GM12878 (cell line): ENCODE measurements at regions not wholly inside any gene's neighbourhood (a gene's known extent, or its start where the extent isn't known, plus 50 kb on each side); places are given as distances from the start of the nearest gene placed in this dataset.

ENCODE experiments used
- ATAC-seq: fragments of 200-7000 bp; cut with Tn5 transposase; 3 replicates; pipeline ENCODE4 v1.9.1; 2020; ENCODE audit warnings: mild to moderate bottlenecking, moderate library complexity
- BruUV-seq: library from RNA; stranded (reverse); fragments of 400-500 nt; replicated peaks from 2 replicates; lab custom pipeline; 2021; lab: Mats Ljungman, UMichigan
- CTCF ChIA-PET: fragments of 300-600 bp; sonication (Branson Sonifier 250); formaldehyde crosslinking; extraction: SDS; loops from one replicate; lab custom pipeline; 2021; ENCODE audit warnings: inconsistent platforms; lab: Yijun Ruan, JAX
- POLR2A ChIA-PET: fragments of 350-600 bp; formaldehyde crosslinking; extraction: SDS; loops from one replicate; lab custom pipeline; 2021; ENCODE audit warnings: inconsistent platforms; lab: Charles Lee
- RAD21 ChIA-PET: fragments of 300-600 bp; sonication (Branson Sonifier 250); formaldehyde crosslinking; loops from one replicate; lab custom pipeline; 2023; ENCODE audit warnings: antibody characterized with exemption; ENCODE audit not compliant: unreplicated experiment; lab: Charles Lee
- SMC1A ChIA-PET: fragments of 300-600 bp; sonication (Branson Sonifier 250); formaldehyde crosslinking; loops from one replicate; lab custom pipeline; 2023; ENCODE audit not compliant: unreplicated experiment, uncharacterized antibody; lab: Charles Lee
- DNase-seq: peaks from one replicate; pipeline ENCODE4 v3.0.0-alpha.2; 2011; ENCODE audit warnings: low read depth, low spot score
- FAIRE-seq: peaks from 3 replicates; lab custom pipeline; 2011; peaks lifted over from hg19 to GRCh38; lab: Jason Lieb, UNC
- H2AFZ ChIP-seq: 2 replicates; pipeline ENCODE4 v1.6.0; 2011; ENCODE audit warnings: low read depth, low read length, control low read depth; ENCODE audit not compliant: control insufficient read depth
- H3K27ac ChIP-seq: 2 replicates; pipeline ENCODE4 v1.5.1; 2011; ENCODE audit warnings: control low read depth; ENCODE audit not compliant: control insufficient read depth, insufficient read depth
- H3K27me3 ChIP-seq, 2 experiments: replicated peaks in 1 of 2; 2 replicates each; pipeline versions ENCODE4 v1.6.0 to v1.6.1; 2011; ENCODE audit warnings: low read length in 1 of 2; ENCODE audit not compliant: control insufficient read depth in 2 of 2, insufficient read depth in 2 of 2
- H3K36me3 ChIP-seq, 2 experiments: 2 replicates each; pipeline ENCODE4 v1.5.1; 2011; ENCODE audit warnings: low read length in 1 of 2; ENCODE audit not compliant: control insufficient read depth in 2 of 2, insufficient read depth in 2 of 2
- H3K4me1 ChIP-seq: 2 replicates; pipeline ENCODE4 v1.6.1; 2011; ENCODE audit warnings: mild to moderate bottlenecking, low read length, moderate library complexity, mixed read lengths; ENCODE audit not compliant: control insufficient read depth, insufficient read depth
- H3K4me2 ChIP-seq: 2 replicates; pipeline ENCODE4 v1.6.0; 2011; ENCODE audit warnings: control low read depth; ENCODE audit not compliant: control insufficient read depth, insufficient read depth
- H3K4me3 ChIP-seq: fragments of 200-600 bp; sonication (generic); 2 replicates; pipeline ENCODE4 v1.5.1; 2016
- H3K79me2 ChIP-seq: 2 replicates; pipeline ENCODE4 v1.6.0; 2011; ENCODE audit warnings: low read length; ENCODE audit not compliant: control insufficient read depth, insufficient read depth
- H3K9ac ChIP-seq: 2 replicates; pipeline ENCODE4 v1.8.0; 2011; ENCODE audit warnings: low read length, control low read depth, mixed read lengths; ENCODE audit not compliant: control insufficient read depth, insufficient read depth
- H3K9me3 ChIP-seq: replicated peaks from 3 replicates; pipeline ENCODE4 v1.5.1; 2011; ENCODE audit warnings: mild to moderate bottlenecking, low read length; ENCODE audit not compliant: control insufficient read depth, insufficient read depth
- H4K20me1 ChIP-seq: 2 replicates; pipeline ENCODE4 v1.6.0; 2011; ENCODE audit not compliant: control insufficient read depth, insufficient read depth
- CHD1 ChIP-seq: IDR thresholded peaks from 2 replicates; pipeline ENCODE4 v1.6.1; 2012; ENCODE audit warnings: low read depth, low read length, improper control_type of control experiment
- CHD2 ChIP-seq: IDR thresholded peaks from 2 replicates; pipeline ENCODE4 v1.6.1; 2011; ENCODE audit warnings: low read depth, low read length, improper control_type of control experiment, borderline replicate concordance
- FOXK2 ChIP-seq: fragments of 450-650 bp; IDR thresholded peaks from 2 replicates; pipeline ENCODE4 v1.6.1; 2017; ENCODE audit warnings: mild to moderate bottlenecking, moderate library complexity
- GABPA ChIP-seq: IDR thresholded peaks from 2 replicates; pipeline ENCODE4 v1.6.1; 2014; ENCODE audit warnings: antibody characterized with exemption, low read depth, mild to moderate bottlenecking, inconsistent platforms
- HCFC1 ChIP-seq: fragments of 150-350 bp; IDR thresholded peaks from 2 replicates; pipeline ENCODE4 v1.6.1; 2014; ENCODE audit warnings: low read length
- JUNB ChIP-seq: IDR thresholded peaks from 2 replicates; pipeline ENCODE4 v1.6.1; 2016; ENCODE audit warnings: antibody characterized with exemption, mild to moderate bottlenecking
- JUND ChIP-seq: IDR thresholded peaks from 2 replicates; pipeline ENCODE4 v1.6.1; 2012; ENCODE audit warnings: low read depth, mild to moderate bottlenecking, low read length, improper control_type of control experiment, moderate library complexity
- MYB ChIP-seq: fragments of 150-350 bp; IDR thresholded peaks from 2 replicates; pipeline ENCODE4 v1.6.1; 2014; ENCODE audit warnings: mild to moderate bottlenecking, low read depth, low read length, borderline replicate concordance
- NRF1 ChIP-seq: conservative IDR thresholded peaks from 2 replicates; pipeline ENCODE4 v1.6.1; 2011; ENCODE audit warnings: mild to moderate bottlenecking, low read depth, low read length, improper control_type of control experiment
- RCOR1 ChIP-seq: conservative IDR thresholded peaks from 2 replicates; pipeline ENCODE4 v1.6.1; 2012; ENCODE audit warnings: low read depth, low read length, improper control_type of control experiment
- SREBF2 ChIP-seq: IDR thresholded peaks from 2 replicates; pipeline ENCODE4 v1.6.1; 2012; ENCODE audit warnings: mild to moderate bottlenecking, low read length
- WGBS: methylation state at CpG from one replicate; pipeline ENCODE4 v1.1.6; 2016; ENCODE audit warnings: low lambda C conversion rate; ENCODE audit not compliant: insufficient replicate concordance, insufficient coverage; ENCODE audit errors: missing lambda C conversion rate; 5-methylcytosine and 5-hydroxymethylcytosine counted together
- in situ Hi-C: fragments of 300-500 bp; cut with MboI; formaldehyde crosslinking; loops from 9 replicates; pipeline ENCODE4 v1.14.3; 2018; ENCODE audit warnings: mixed read lengths
- intact Hi-C: fragments of 100-400 bp; cut with micrococcal nuclease; formaldehyde crosslinking; loops from one replicate; pipeline ENCODE4 v1.14.2; 2022; ENCODE audit not compliant: unreplicated experiment
- TF ChIP-seq, protein P1 (sequence below): fragments of 450-650 bp; IDR thresholded peaks from 2 replicates; pipeline ENCODE4 v1.6.1; 2014; ENCODE audit warnings: mild to moderate bottlenecking
- TF ChIP-seq, protein P2 (sequence below): fragments of 450-650 bp; IDR thresholded peaks from 2 replicates; pipeline ENCODE4 v1.6.1; 2017; ENCODE audit warnings: mild to moderate bottlenecking, moderate library complexity
- TF ChIP-seq, protein P3 (sequence below): fragments of 450-650 bp; IDR thresholded peaks from 2 replicates; pipeline ENCODE4 v1.6.1; 2017; ENCODE audit warnings: mild to moderate bottlenecking

DNA sequence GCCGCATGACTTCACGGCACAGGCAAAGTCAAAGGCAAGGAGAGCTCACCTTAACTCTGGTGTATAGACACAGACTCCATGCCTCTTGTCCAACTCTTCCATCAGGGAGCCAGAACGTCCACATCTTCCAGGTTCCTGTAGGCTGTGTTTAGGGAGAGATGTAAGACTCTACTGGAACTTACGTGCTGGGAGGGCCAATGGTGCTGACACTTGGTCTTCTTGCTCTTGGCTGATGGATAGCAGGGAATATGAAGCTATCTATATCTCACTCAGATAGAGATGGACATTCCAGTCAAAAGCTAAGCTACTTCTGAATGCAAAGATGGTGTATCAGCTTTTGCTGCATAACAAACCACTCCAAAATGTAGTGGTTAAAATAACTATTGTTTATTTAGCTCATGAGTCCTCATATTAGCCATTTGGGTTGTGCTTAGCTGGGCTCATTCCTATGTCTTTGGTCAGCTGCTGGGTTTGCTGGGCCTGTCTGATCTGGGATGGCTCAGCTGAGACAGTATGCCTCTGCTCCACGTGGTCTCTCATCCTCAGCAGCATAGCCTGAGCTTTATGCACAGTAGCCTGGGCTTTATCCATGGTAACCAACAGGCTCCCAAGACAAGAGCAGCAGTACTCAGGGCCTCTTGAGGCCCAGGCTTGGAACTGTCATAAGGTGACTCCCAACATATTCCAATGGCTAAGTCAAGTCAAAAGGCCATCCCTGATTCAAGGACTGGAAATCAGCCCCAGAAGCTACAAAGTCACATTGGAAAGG lies 111.6 kb downstream of the SNX5 start:
- Histone ChIP-seq H3K4me3 (no peak overlapping the region), H3K9me3 (peaks cover 4% of the 10 kb centered on the region; the same call in 2 of the 3 replicates), H3K36me3 (no peaks in the 10 kb centered on the region), H3K9ac (0 out of 2 replicates have a peak overlapping the region, but pooled peaks have one; percentile 17), H3K79me2 (no peaks in the 10 kb centered on the region), H3K27me3 (no peaks in the 10 kb centered on the region), H3K27ac (peak overlapping the region; percentile 85), H3K4me1 (peaks cover 59% of the 10 kb centered on the region), H3K4me2 (peak overlapping the region; percentile 93), H2AFZ (no peak overlapping the region), H4K20me1 (no peaks in the 10 kb centered on the region)
- POLR2A ChIA-PET: interaction anchor here (0.7 to 1.5 kb wide), 3 partner anchors 22 to 36 kb away, joined by 3 to 4 read pairs (median 4); no protein-coding TSS in a partner anchor
- DNase-seq: no peak
- WGBS: 93% methylated on average over 5 of the region's 5 CpGs
- in situ Hi-C loops: no loop called here
- intact Hi-C loops: loop anchor here (2.0 to 5.0 kb wide), 2 partner anchors 40 to 175 kb away; partner anchors contain the start of gene RRBP1
- RAD21 ChIA-PET: interaction anchor here (1.1 to 3.2 kb wide), 12 partner anchors 10 to 352 kb away, joined by 3 to 15 read pairs (median 6); partner anchors contain the start of gene RRBP1
- SMC1A ChIA-PET: interaction anchor here (0.8 to 5.4 kb wide), 13 partner anchors 10 to 263 kb away, joined by 3 to 42 read pairs (median 3); partner anchors contain the start of gene RRBP1
- CTCF ChIA-PET: interaction anchor here (0.7 to 2.5 kb wide), 15 partner anchors 10 to 176 kb away, joined by 3 to 10 read pairs (median 3); partner anchors contain the start of gene RRBP1
- no peak for ATAC-seq
- no peak for FAIRE-seq
- BruUV-seq: no TSS peak
- no peak for TF ChIP-seq RCOR1
- no peak for TF ChIP-seq FOXK2
- no peak for TF ChIP-seq JUNB
- TF ChIP-seq HCFC1: no peak
- TF ChIP-seq, protein P1, sequence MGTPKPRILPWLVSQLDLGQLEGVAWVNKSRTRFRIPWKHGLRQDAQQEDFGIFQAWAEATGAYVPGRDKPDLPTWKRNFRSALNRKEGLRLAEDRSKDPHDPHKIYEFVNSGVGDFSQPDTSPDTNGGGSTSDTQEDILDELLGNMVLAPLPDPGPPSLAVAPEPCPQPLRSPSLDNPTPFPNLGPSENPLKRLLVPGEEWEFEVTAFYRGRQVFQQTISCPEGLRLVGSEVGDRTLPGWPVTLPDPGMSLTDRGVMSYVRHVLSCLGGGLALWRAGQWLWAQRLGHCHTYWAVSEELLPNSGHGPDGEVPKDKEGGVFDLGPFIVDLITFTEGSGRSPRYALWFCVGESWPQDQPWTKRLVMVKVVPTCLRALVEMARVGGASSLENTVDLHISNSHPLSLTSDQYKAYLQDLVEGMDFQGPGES: no peak
- TF ChIP-seq NRF1: no peak
- TF ChIP-seq CHD2: no peak
- TF ChIP-seq, protein P2, sequence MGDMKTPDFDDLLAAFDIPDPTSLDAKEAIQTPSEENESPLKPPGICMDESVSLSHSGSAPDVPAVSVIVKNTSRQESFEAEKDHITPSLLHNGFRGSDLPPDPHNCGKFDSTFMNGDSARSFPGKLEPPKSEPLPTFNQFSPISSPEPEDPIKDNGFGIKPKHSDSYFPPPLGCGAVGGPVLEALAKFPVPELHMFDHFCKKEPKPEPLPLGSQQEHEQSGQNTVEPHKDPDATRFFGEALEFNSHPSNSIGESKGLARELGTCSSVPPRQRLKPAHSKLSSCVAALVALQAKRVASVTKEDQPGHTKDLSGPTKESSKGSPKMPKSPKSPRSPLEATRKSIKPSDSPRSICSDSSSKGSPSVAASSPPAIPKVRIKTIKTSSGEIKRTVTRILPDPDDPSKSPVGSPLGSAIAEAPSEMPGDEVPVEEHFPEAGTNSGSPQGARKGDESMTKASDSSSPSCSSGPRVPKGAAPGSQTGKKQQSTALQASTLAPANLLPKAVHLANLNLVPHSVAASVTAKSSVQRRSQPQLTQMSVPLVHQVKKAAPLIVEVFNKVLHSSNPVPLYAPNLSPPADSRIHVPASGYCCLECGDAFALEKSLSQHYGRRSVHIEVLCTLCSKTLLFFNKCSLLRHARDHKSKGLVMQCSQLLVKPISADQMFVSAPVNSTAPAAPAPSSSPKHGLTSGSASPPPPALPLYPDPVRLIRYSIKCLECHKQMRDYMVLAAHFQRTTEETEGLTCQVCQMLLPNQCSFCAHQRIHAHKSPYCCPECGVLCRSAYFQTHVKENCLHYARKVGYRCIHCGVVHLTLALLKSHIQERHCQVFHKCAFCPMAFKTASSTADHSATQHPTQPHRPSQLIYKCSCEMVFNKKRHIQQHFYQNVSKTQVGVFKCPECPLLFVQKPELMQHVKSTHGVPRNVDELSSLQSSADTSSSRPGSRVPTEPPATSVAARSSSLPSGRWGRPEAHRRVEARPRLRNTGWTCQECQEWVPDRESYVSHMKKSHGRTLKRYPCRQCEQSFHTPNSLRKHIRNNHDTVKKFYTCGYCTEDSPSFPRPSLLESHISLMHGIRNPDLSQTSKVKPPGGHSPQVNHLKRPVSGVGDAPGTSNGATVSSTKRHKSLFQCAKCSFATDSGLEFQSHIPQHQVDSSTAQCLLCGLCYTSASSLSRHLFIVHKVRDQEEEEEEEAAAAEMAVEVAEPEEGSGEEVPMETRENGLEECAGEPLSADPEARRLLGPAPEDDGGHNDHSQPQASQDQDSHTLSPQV: no peak
- no peak for TF ChIP-seq MYB
- no peak for TF ChIP-seq SREBF2
- no peak for TF ChIP-seq CHD1
- TF ChIP-seq GABPA: no peak
- TF ChIP-seq, protein P3, sequence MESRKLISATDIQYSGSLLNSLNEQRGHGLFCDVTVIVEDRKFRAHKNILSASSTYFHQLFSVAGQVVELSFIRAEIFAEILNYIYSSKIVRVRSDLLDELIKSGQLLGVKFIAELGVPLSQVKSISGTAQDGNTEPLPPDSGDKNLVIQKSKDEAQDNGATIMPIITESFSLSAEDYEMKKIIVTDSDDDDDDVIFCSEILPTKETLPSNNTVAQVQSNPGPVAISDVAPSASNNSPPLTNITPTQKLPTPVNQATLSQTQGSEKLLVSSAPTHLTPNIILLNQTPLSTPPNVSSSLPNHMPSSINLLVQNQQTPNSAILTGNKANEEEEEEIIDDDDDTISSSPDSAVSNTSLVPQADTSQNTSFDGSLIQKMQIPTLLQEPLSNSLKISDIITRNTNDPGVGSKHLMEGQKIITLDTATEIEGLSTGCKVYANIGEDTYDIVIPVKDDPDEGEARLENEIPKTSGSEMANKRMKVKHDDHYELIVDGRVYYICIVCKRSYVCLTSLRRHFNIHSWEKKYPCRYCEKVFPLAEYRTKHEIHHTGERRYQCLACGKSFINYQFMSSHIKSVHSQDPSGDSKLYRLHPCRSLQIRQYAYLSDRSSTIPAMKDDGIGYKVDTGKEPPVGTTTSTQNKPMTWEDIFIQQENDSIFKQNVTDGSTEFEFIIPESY: no peak
- no peak for TF ChIP-seq JUND
